Ecto neural progenitor cell (in vitro differentiated cells): ENCODE measurements at regions not wholly inside any gene's neighbourhood (a gene's known extent, or its start where the extent isn't known, plus 50 kb on each side); places are given as distances from the start of the nearest gene placed in this dataset.

Source experiments
- DNase-seq: peaks from one replicate; pipeline ENCODE4 v3.0.0-alpha.2; 2018; ENCODE audit warnings: low spot score

GRCh38 chr9:7394002-7394774 is 405.4 kb downstream of the DMAC1 start:
- no peak for DNase-seq

- no peak for DNase-seq
Measured at GRCh38 chr9:7392148-7392547, 407.4 kb downstream of the DMAC1 start.

DNA sequence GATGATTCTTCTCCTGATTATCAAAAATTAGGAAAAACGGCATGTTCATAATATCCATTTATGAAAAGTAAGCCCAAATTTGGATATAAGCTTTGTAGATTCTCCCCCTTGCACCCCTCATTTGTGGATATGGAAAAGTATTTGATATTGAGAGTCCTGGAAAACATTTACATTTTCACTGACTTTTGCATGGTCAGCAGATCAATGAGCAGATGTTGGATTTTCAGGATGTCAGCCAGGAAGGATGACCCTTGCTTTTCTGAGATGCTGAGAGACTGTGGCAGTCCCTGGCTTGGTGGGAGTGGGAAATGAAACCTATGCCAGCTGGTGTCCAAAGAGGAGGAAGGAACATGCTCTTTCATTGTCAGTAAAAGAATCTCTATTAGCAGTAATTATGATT is 410.8 kb downstream of the DMAC1 start:
- no peak for DNase-seq

GRCh38 chr9:7387840-7388239 is 411.7 kb downstream of the DMAC1 start:
- DNase-seq: no peak

DNA sequence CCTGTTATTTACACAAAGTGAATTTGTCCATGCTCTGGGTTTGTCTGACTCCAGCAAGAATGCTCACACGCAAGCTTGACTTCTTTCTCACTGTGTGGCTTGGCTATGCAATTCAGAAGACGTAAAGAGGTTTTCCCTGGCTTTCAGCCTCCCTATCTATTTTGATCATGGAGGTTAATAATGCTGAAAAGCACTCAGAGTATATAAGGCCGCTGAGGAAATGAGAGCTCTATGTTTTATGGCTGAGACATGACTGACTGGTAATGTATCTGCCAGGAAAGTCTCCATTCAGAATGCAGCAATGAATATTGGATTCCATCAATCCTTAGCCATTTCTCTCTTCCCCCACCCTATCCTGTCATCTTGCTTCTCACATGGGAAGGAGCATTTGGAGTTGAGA is 417.3 kb downstream of the DMAC1 start:
- DNase-seq: no peak

DNA sequence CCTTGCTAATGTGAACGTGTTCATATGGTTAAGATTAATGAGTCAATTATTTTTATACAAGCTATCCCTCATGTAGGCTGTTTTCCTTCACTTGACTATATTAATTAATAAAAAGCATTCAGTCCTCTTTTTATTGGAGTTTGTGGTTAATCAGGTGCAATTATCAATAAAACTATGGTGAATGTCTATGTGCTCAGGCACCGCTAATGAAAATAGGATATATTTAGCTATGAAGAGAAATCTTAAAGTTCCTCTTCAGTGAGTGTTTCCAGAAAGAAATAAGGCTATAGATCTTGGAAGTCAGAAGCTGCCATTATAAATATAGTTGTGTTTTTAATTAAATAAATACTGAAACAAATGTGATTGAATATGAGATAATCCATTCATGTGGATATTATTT is 422.1 kb downstream of the DMAC1 start:
- no peak for DNase-seq

GRCh38 chr9:7376833-7377232 is 422.7 kb downstream of the DMAC1 start:
- no peak for DNase-seq

DNA sequence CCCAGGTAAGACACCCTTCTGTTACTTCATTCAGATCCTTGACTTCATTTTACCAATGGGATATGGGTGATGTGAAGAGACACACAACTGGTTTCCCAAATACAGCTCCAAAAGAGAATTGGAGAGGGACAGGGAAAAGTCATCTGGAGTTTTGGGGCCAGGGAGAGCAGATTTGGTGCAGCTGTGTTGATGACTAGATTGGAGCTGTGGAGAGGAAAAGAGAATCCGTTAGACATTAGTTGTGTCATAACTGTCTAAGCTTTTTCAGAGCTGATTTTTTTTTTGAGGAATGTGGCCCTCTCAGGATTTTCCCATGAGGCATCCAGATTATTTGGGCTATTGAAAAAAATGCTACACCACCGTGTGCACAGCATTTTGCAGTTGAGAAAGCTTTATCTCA is 423.4 kb downstream of the DMAC1 start:
- DNase-seq: no peak

DNA sequence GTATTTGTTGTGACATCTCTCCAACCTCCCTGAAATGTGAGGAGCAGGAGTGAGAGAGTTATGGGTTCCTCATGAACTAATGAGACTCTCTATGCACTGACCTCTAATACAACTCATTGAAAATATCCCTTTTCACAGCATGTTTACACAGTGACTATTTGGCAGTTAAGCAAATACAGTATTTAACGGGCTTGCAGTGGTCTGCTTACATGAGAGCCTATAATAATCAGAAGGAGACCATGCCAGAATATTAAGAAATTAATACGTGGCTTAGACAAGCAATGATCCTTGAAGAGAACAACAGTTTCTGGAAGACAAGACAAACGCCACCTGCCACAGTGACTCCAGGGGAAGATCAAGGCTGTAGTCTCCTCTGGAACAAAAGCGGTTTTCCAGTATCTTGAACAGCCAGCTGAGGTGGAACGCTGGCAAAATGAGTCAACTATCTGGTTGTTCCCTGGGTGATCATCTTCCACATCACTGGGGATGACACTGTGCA is 424.5 kb downstream of the DMAC1 start:
- no peak for DNase-seq

- no peak for DNase-seq
Measured at GRCh38 chr9:7370988-7371387, 428.6 kb downstream of the DMAC1 start.

DNA sequence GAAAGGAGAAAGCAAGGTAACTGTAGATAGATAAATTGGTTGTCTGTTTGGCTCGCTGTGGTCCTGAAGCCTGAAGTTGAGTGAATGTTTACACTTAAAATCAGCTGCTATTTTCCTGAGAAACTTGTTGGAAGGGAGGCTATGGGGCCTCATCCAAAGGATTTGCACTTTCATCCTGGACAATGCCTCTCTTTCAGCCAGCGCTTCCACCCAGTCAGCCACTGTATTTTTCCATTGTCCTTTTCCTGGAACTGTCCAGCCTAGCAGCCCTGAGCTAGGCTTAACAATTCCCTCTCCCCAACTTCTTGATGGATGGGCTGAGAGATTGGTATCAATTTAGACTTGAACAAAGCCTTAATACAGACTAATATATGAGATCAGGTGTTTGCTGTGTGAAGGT is 429.2 kb downstream of the DMAC1 start:
- no peak for DNase-seq

- DNase-seq: no peak
Measured at GRCh38 chr9:7369384-7369821, 430.2 kb downstream of the DMAC1 start.

- DNase-seq: no peak
Measured at GRCh38 chr9:7368410-7369292, 430.9 kb downstream of the DMAC1 start.

DNA sequence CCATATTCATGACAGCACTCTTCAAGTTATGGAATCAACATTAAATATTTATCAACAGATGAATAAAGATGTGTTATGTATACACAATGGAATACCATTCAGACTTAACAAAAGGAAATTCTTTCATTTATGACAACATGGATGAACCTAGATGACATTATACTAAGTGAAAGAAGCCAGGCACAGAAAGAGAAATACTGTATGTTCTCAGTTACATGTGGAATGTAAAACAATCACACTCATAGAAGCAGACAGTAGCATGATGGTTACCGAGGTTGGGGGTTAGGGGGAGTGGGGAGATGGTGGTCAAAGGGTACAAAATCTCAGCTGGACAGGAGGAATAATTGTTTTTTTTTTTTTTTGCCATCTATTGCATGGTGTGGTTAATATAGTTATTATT is 431.9 kb downstream of the DMAC1 start:
- DNase-seq: no peak

- no peak for DNase-seq
Measured at GRCh38 chr9:7366121-7366520, 433.5 kb downstream of the DMAC1 start.

DNA sequence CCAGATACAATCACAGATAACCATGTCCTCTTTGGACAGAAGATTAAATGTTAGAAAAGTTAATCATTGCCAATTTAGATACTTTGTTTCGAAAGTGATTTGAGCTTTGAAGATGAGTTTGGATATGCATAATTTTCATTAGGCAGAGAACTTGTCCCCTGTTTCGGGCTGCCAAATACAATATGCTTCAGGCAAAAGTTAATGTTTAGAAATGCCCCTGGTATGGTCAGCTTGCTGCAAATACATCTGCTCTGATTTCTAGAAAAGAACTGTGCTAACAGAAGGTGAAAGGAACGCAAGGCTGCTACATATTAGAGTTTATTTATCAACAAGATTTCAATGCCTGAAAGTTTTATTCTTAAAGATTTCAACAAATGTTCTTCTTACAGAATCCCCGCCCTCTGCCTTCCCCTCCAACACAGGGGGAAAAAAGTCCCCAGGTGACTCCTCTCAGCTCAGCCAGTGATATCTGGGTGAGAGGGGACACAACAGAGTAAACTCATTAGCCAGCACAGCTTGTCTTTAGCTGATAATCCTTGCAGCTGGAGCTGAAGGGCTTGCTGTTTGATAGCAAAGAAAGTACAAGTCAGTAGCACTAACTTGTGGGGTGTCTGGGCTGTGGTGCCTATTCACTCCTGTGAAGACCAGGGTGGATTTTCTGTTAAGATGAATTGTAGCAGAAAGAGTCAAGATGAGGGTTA is 435.7 kb downstream of the DMAC1 start:
- DNase-seq: peak; percentile 49

GRCh38 chr9:7360513-7360912 is 439.1 kb downstream of the DMAC1 start:
- no peak for DNase-seq

- DNase-seq: no peak
Measured at GRCh38 chr9:7358876-7359275, 440.7 kb downstream of the DMAC1 start.

DNA sequence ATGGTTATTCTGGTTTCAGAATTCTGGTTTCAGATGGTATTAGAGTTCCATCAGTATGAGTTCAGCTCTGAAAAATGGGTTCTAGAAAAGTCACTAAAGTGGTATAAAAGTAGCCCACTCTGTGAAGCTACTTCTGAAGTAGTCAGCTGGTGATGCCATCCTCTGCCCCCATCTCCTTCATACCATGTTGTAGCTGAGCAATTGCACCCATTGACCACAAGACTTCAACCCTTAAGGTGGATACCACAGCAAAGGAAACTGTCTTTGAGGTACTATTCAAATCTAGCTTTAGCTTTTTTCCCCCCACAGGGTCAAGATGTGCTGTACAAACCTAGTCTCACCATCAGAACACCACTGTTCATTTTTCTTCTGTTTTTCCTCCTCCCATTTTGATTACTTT is 444.9 kb downstream of the DMAC1 start:
- no peak for DNase-seq

GRCh38 chr9:7348692-7349091 is 450.9 kb downstream of the DMAC1 start:
- DNase-seq: no peak

- no peak for DNase-seq
Measured at GRCh38 chr9:7347556-7347955, 452.0 kb downstream of the DMAC1 start.

- DNase-seq: no peak
Measured at GRCh38 chr9:7346144-7346543, 453.4 kb downstream of the DMAC1 start.

- no peak for DNase-seq
Measured at GRCh38 chr9:7342736-7343135, 456.8 kb downstream of the DMAC1 start.
